ENCODE measurements at regions not wholly inside any gene's neighbourhood (a gene's known extent, or its start where the extent isn't known, plus 50 kb on each side); places are given as distances from the start of the nearest gene placed in this dataset.

GRCh38 chr14:89537911-89538310 lies 120.9 kb upstream of the FOXN3 start:
- Histone ChIP-seq H3K4me1 (ENCODE audit: control insufficient read depth, insufficient read depth, low read length, poor library complexity, severe bottlenecking) (peaks cover 11% of the 10 kb centered on the region), H3K9me3 (ENCODE audit: control insufficient read depth in 2 of 2, low read length in 2 of 2) (no peaks in the 10 kb centered on the region), H3K27me3 (ENCODE audit: control insufficient read depth, insufficient read depth, low read length) (no peaks in the 10 kb centered on the region), H3K4me3 (ENCODE audit: low read depth, low read length) (no peak overlapping the region), H3K27ac (ENCODE audit: insufficient read depth, low read length, poor library complexity, severe bottlenecking) (no peak overlapping the region), H3K36me3 (ENCODE audit: control insufficient read depth, insufficient read depth, low read length) (no peaks in the 10 kb centered on the region)
- no peak for ATAC-seq (ENCODE audit: low read depth in 2 of 2)
- no peaks in the 10 kb centered on the region for H3K27me3 Mint-ChIP-seq
- H3K9me3 Mint-ChIP-seq = peaks cover 0 to 2% (median 0%) of the 10 kb centered on the region in 7 donors
- H3K27ac Mint-ChIP-seq = no peak overlapping the region
- H3K4me3 Mint-ChIP-seq = no peak overlapping the region
- H3K36me3 Mint-ChIP-seq = peaks cover 23% of the 10 kb centered on the region
- peaks cover 33 to 69% (median 61%) of the 10 kb centered on the region in 4 donors for H3K4me1 Mint-ChIP-seq
- DNase-seq = no peak

DNA sequence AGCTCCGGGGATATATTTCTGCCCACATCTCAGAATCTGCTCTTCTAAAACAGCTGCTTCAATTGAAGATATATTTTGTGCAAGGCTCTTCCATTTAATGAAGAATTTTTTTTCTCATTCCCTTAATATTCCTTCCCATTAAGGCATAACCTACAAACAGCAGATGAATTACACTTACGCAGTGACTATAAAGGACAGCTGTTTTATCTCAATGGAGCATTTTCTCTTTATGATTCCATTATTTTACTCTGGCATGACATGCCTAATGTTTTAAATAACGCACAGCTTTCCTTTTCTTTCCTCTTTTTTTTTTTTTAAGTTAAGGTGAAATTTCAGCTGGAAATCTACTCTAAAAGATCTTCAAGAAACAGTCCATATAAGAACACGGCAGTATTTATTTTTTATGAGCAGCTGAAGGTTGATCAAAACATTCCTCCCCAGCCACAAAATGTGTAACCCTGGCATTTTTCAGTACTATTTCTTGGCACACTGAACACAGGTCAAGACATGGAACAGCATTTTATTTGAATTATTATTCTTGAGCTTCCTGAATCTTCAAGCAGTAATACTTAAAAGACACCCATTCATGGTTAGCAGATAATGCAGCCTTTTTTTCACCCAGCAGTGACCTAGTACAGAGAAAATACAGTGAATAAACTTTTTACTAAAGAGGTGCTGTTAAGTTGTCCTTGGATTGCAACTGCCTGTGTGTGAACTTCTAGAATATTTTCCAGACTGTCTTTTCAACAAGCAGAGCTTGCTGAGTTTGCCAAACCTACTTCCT lies 118.1 kb upstream of the FOXN3 start:
- H3K36me3 Mint-ChIP-seq = peaks cover 24% of the 10 kb centered on the region

GRCh38 chr14:89533766-89534165 lies 116.7 kb upstream of the FOXN3 start:
- Mint-ChIP-seq H3K9me3 (peaks cover 0 to 3% (median 0%) of the 10 kb centered on the region in 7 donors), H3K4me1 (peaks cover 30 to 57% (median 44%) of the 10 kb centered on the region in 4 donors), H3K27ac (no peak overlapping the region), H3K27me3 (no peaks in the 10 kb centered on the region), H3K36me3 (peaks cover 26% of the 10 kb centered on the region), H3K4me3 (peak overlapping the region in 2 of 4 donors; percentile 13 to 52)
- Histone ChIP-seq H3K4me3 (ENCODE audit: low read depth, low read length) (no peak overlapping the region), H3K27ac (ENCODE audit: insufficient read depth, low read length, poor library complexity, severe bottlenecking) (no peak overlapping the region), H3K9me3 (ENCODE audit: control insufficient read depth in 2 of 2, low read length in 2 of 2) (no peaks in the 10 kb centered on the region), H3K36me3 (ENCODE audit: control insufficient read depth, insufficient read depth, low read length) (no peaks in the 10 kb centered on the region), H3K4me1 (ENCODE audit: control insufficient read depth, insufficient read depth, low read length, poor library complexity, severe bottlenecking) (no peaks in the 10 kb centered on the region), H3K27me3 (ENCODE audit: control insufficient read depth, insufficient read depth, low read length) (no peaks in the 10 kb centered on the region)
- ATAC-seq (ENCODE audit: low read depth in 2 of 2) = no peak
- DNase-seq = no peak

More for the DNA sequence above, 118.1 kb upstream of the FOXN3 start:
- Mint-ChIP-seq H3K9me3 (peaks cover 0 to 2% (median 0%) of the 10 kb centered on the region in 7 donors), H3K27me3 (no peaks in the 10 kb centered on the region), H3K27ac (peak overlapping the region in 2 of 3 donors; percentile 6 to 8), H3K4me3 (no peak overlapping the region), H3K4me1 (peaks cover 30 to 62% (median 51%) of the 10 kb centered on the region in 4 donors)
- Histone ChIP-seq H3K36me3 (ENCODE audit: control insufficient read depth, insufficient read depth, low read length) (no peaks in the 10 kb centered on the region), H3K27me3 (ENCODE audit: control insufficient read depth, insufficient read depth, low read length) (no peaks in the 10 kb centered on the region), H3K4me1 (ENCODE audit: control insufficient read depth, insufficient read depth, low read length, poor library complexity, severe bottlenecking) (peaks cover 7% of the 10 kb centered on the region), H3K4me3 (ENCODE audit: low read depth, low read length) (no peak overlapping the region), H3K27ac (ENCODE audit: insufficient read depth, low read length, poor library complexity, severe bottlenecking) (no peak overlapping the region), H3K9me3 (ENCODE audit: control insufficient read depth in 2 of 2, low read length in 2 of 2) (no peaks in the 10 kb centered on the region)
- ATAC-seq (ENCODE audit: low read depth in 2 of 2) (no peak), DNase-seq (no peak)

DNA sequence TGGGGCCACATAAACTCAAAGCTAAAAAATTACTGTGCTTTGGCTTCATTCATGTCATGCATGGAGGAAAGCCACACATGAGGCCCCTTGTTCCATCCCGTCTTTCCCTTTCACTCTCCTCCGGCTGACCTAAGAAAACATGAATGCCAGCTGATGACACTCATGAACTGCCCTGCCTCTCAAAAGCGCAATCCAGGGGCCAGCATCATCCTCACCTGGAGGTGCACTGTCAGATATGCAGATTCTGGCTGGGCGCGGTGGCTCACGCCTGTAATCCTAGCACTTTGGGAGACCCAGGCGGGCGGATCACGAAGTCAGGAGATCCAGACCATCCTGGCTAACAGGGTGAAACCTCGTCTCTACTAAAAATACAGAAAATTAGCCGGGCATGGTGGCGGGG lies 116.1 kb upstream of the FOXN3 start:
- Mint-ChIP-seq H3K36me3 (peaks cover 27% of the 10 kb centered on the region), H3K27me3 (no peaks in the 10 kb centered on the region), H3K27ac (no peak overlapping the region), H3K4me3 (no peak overlapping the region), H3K4me1 (peaks cover 31 to 57% (median 43%) of the 10 kb centered on the region in 4 donors), H3K9me3 (peaks cover 0 to 3% (median 1%) of the 10 kb centered on the region in 7 donors)
- Histone ChIP-seq H3K4me3 (ENCODE audit: low read depth, low read length) (no peak overlapping the region), H3K9me3 (ENCODE audit: control insufficient read depth in 2 of 2, low read length in 2 of 2) (no peaks in the 10 kb centered on the region), H3K4me1 (ENCODE audit: control insufficient read depth, insufficient read depth, low read length, poor library complexity, severe bottlenecking) (no peaks in the 10 kb centered on the region), H3K36me3 (ENCODE audit: control insufficient read depth, insufficient read depth, low read length) (no peaks in the 10 kb centered on the region), H3K27me3 (ENCODE audit: control insufficient read depth, insufficient read depth, low read length) (no peaks in the 10 kb centered on the region), H3K27ac (ENCODE audit: insufficient read depth, low read length, poor library complexity, severe bottlenecking) (no peak overlapping the region)
- ATAC-seq (ENCODE audit: low read depth in 2 of 2) = no peak
- DNase-seq = no peak

- DNase-seq (no peak), ATAC-seq (ENCODE audit: low read depth in 2 of 2) (no peak)
- peaks cover 30% of the 10 kb centered on the region for H3K36me3 Mint-ChIP-seq
- H3K9me3 Mint-ChIP-seq = peaks cover 0 to 5% (median 3%) of the 10 kb centered on the region in 7 donors
- H3K4me1 Mint-ChIP-seq = peaks cover 29 to 53% (median 36%) of the 10 kb centered on the region in 4 donors
- peak overlapping the region in 1 of 4 donors; percentile 13 for H3K4me3 Mint-ChIP-seq
- Histone ChIP-seq H3K9me3 (ENCODE audit: control insufficient read depth in 2 of 2, low read length in 2 of 2) (no peaks in the 10 kb centered on the region), H3K27ac (ENCODE audit: insufficient read depth, low read length, poor library complexity, severe bottlenecking) (no peak overlapping the region), H3K36me3 (ENCODE audit: control insufficient read depth, insufficient read depth, low read length) (no peaks in the 10 kb centered on the region), H3K4me1 (ENCODE audit: control insufficient read depth, insufficient read depth, low read length, poor library complexity, severe bottlenecking) (no peaks in the 10 kb centered on the region), H3K27me3 (ENCODE audit: control insufficient read depth, insufficient read depth, low read length) (no peaks in the 10 kb centered on the region), H3K4me3 (ENCODE audit: low read depth, low read length) (no peak overlapping the region)
- no peaks in the 10 kb centered on the region for H3K27me3 Mint-ChIP-seq
- peak overlapping the region in 2 of 3 donors; percentile 23 to 92 for H3K27ac Mint-ChIP-seq
Observed at GRCh38 chr14:89531661-89532335, 114.8 kb upstream of the FOXN3 start.

DNA sequence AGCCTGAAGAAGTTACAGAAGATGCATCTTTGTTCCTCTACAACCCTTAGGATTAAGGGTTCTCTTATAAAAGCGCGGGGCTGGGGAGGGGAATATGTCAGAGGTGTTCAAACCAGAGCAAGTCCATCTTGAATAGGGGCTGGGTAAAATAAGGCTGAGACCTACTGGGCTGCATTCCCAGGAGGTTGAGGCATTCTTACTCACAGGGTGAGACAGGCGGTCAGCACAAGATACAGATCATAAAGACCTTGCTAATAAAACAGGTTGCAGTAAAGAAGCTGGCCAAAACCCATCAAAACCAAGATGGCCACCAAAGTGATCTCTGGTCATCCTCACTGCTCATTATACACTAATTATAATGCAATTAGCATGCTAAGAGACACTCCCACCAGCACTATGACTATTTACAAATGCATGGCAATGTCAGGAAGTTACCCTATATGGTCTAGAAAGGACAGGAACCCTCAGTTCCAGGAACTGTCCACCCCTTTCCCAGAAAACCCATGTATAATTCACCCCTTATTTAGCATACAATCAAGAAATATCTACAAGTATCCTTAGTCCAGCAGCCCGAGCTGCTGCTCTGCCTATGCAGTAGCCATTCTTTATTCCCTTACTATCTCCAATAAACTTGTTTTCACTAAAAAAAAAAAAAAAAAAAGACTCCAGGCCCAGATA lies 108.1 kb upstream of the FOXN3 start:
- Histone ChIP-seq H3K4me1 (ENCODE audit: control insufficient read depth, insufficient read depth, low read length, poor library complexity, severe bottlenecking) (no peaks in the 10 kb centered on the region), H3K36me3 (ENCODE audit: control insufficient read depth, insufficient read depth, low read length) (peaks cover 8% of the 10 kb centered on the region), H3K4me3 (ENCODE audit: low read depth, low read length) (no peak overlapping the region), H3K27ac (ENCODE audit: insufficient read depth, low read length, poor library complexity, severe bottlenecking) (no peak overlapping the region), H3K27me3 (ENCODE audit: control insufficient read depth, insufficient read depth, low read length) (no peaks in the 10 kb centered on the region), H3K9me3 (ENCODE audit: control insufficient read depth in 2 of 2, low read length in 2 of 2) (peaks cover 0 to 6% of the 10 kb centered on the region in 2 experiments)
- no peaks in the 10 kb centered on the region for H3K27me3 Mint-ChIP-seq
- peaks cover 35 to 52% (median 42%) of the 10 kb centered on the region in 4 donors for H3K4me1 Mint-ChIP-seq
- peak overlapping the region in 1 of 3 donors; percentile 33 for H3K27ac Mint-ChIP-seq
- DNase-seq (peak in 1 of 3 donors; percentile 55), ATAC-seq (ENCODE audit: low read depth in 2 of 2) (no peak)
- H3K4me3 Mint-ChIP-seq = peak overlapping the region in 1 of 4 donors; percentile 41
- H3K9me3 Mint-ChIP-seq = peaks cover 6 to 24% (median 7%) of the 10 kb centered on the region in 7 donors
- peaks cover 46% of the 10 kb centered on the region for H3K36me3 Mint-ChIP-seq

GRCh38 chr14:89524412-89524811 lies 107.4 kb upstream of the FOXN3 start:
- H3K27ac ChIP-seq (ENCODE audit: insufficient read depth, low read length, poor library complexity, severe bottlenecking) = no peak overlapping the region
- Mint-ChIP-seq H3K27me3 (no peaks in the 10 kb centered on the region), H3K36me3 (peaks cover 48% of the 10 kb centered on the region), H3K27ac (peak overlapping the region in 1 of 3 donors; percentile 33), H3K9me3 (peaks cover 6 to 24% (median 7%) of the 10 kb centered on the region in 7 donors), H3K4me3 (no peak overlapping the region), H3K4me1 (peaks cover 35 to 52% (median 42%) of the 10 kb centered on the region in 4 donors)
- no peak for ATAC-seq (ENCODE audit: low read depth in 2 of 2)
- H3K4me1 ChIP-seq (ENCODE audit: control insufficient read depth, insufficient read depth, low read length, poor library complexity, severe bottlenecking) = no peaks in the 10 kb centered on the region
- H3K27me3 ChIP-seq (ENCODE audit: control insufficient read depth, insufficient read depth, low read length) = no peaks in the 10 kb centered on the region
- no peak for DNase-seq
- H3K36me3 ChIP-seq (ENCODE audit: control insufficient read depth, insufficient read depth, low read length) = peaks cover 8% of the 10 kb centered on the region
- H3K9me3 ChIP-seq (ENCODE audit: control insufficient read depth in 2 of 2, low read length in 2 of 2) = peaks cover 0 to 6% of the 10 kb centered on the region in 2 experiments
- H3K4me3 ChIP-seq (ENCODE audit: low read depth, low read length) = no peak overlapping the region
